T-cell (primary cell): ENCODE measurements at regions not wholly inside any gene's neighbourhood (a gene's known extent, or its start where the extent isn't known, plus 50 kb on each side); places are given as distances from the start of the nearest gene placed in this dataset.

Source experiments
- ATAC-seq, 4 experiments: fragments of 200-7000 bp in 3 of 4; fragments of 150-1000 bp in 1 of 4; cut with Tn5 transposase; replicated peaks in 1 of 4; 1 replicate in 3 of 4; 2 replicates in 1 of 4; pipeline ENCODE4 v1.10.0; 2021; ENCODE audit warnings: moderate library complexity in 3 of 4, mild to moderate bottlenecking in 2 of 4, moderate number of reproducible peaks in 1 of 4
- CTCF ChIA-PET, 2 donors: fragments of 300-600 bp; sonication (Branson Sonifier 250); formaldehyde crosslinking; loops; one replicate each; lab custom pipeline; 2022; ENCODE audit warnings: antibody characterized with exemption in 2 of 2; lab: Charles Lee
- POLR2A ChIA-PET, 2 donors: fragments of 300-600 bp; sonication (Branson Sonifier 250); formaldehyde crosslinking; loops; one replicate each; lab custom pipeline; 2022; ENCODE audit warnings: antibody characterized with exemption in 2 of 2; lab: Charles Lee
- DNase-seq, 35 experiments: peaks; one replicate each; pipeline versions ENCODE4 v3.0.0 to v3.0.0-alpha.2; 2013 to 2023
- H3K27ac ChIP-seq: one replicate; pipeline ENCODE4 v1.5.1; 2013; ENCODE audit warnings: low read length
- H3K27me3 ChIP-seq, 2 experiments: replicated peaks in 1 of 2; 1 replicate in 1 of 2; 2 replicates in 1 of 2; pipeline versions ENCODE4 v1.6.1 to v1.7.0; 2013; ENCODE audit warnings: low read length in 1 of 2, mixed read lengths in 1 of 2; ENCODE audit not compliant: control insufficient read depth in 2 of 2, insufficient read depth in 2 of 2; ENCODE audit errors: extremely low read depth in 1 of 2
- H3K36me3 ChIP-seq, 2 donors: 1 replicate in 1 of 2; 2 replicates in 1 of 2; pipeline versions ENCODE4 v1.6.1 to v1.7.0; 2013; ENCODE audit warnings: low read length in 1 of 2; ENCODE audit not compliant: control insufficient read depth in 2 of 2, insufficient read depth in 1 of 2; ENCODE audit errors: extremely low read depth in 1 of 2
- H3K4me1 ChIP-seq, 2 experiments: 1 replicate in 1 of 2; 2 replicates in 1 of 2; pipeline versions ENCODE4 v1.6.1 to v1.7.0; 2013; ENCODE audit warnings: low read length in 2 of 2, mixed read lengths in 1 of 2; ENCODE audit not compliant: insufficient read depth in 2 of 2, control insufficient read depth in 1 of 2; ENCODE audit errors: extremely low read depth in 1 of 2
- H3K4me3 ChIP-seq, 2 donors: 1 replicate in 1 of 2; 2 replicates in 1 of 2; pipeline versions ENCODE4 v1.5.1 to v1.7.0; 2013; ENCODE audit warnings: mild to moderate bottlenecking in 2 of 2, low read length in 1 of 2, moderate library complexity in 1 of 2; ENCODE audit not compliant: control insufficient read depth in 1 of 2; ENCODE audit errors: extremely low read depth in 1 of 2
- H3K9me3 ChIP-seq: 2 replicates; pipeline ENCODE4 v1.7.0; 2013
- H3K27ac Mint-ChIP-seq, 2 donors: one replicate each; pipeline ENCODE4 v1.8.0; 2020 to 2021; ENCODE audit warnings: mild to moderate bottlenecking in 2 of 2, mixed read lengths in 2 of 2
- H3K27me3 Mint-ChIP-seq, 2 donors: one replicate each; pipeline ENCODE4 v1.8.0; 2021 to 2022; ENCODE audit warnings: mixed read lengths in 2 of 2
- H3K36me3 Mint-ChIP-seq: one replicate; pipeline ENCODE4 v1.8.0; 2021; ENCODE audit warnings: mixed read lengths
- H3K4me1 Mint-ChIP-seq, 3 donors: one replicate each; pipeline ENCODE4 v1.8.0; 2020 to 2022; ENCODE audit warnings: mixed read lengths in 3 of 3, mild to moderate bottlenecking in 1 of 3
- H3K4me3 Mint-ChIP-seq, 3 donors: one replicate each; pipeline ENCODE4 v1.8.0; 2020 to 2022; ENCODE audit warnings: mild to moderate bottlenecking in 3 of 3, mixed read lengths in 3 of 3, moderate library complexity in 3 of 3
- H3K9me3 Mint-ChIP-seq, 3 donors: one replicate each; pipeline ENCODE4 v1.8.0; 2020 to 2022; ENCODE audit warnings: mixed read lengths in 3 of 3
- WGBS: methylation state at CpG from one replicate; pipeline ENCODE4 v1.1.5; 2013; ENCODE audit warnings: missing lambda C conversion rate; ENCODE audit not compliant: insufficient coverage; 5-methylcytosine and 5-hydroxymethylcytosine counted together

- no peak overlapping the region for H3K4me3 ChIP-seq
- Mint-ChIP-seq H3K27me3 (peaks cover 1 to 6% of the 10 kb centered on the region in 2 donors), H3K4me1 (peaks cover 1 to 6% (median 2%) of the 10 kb centered on the region in 3 donors), H3K27ac (no peak overlapping the region), H3K36me3 (no peaks in the 10 kb centered on the region), H3K9me3 (peaks cover 0 to 4% (median 0%) of the 10 kb centered on the region in 3 donors), H3K4me3 (no peak overlapping the region)
- no peak for ATAC-seq
- CTCF ChIA-PET, result no interaction called here
- no peaks in the 10 kb centered on the region for H3K27me3 ChIP-seq
- 93% methylated on average over 6 of the region's 9 CpGs for WGBS
- no peak overlapping the region for H3K27ac ChIP-seq
- no peaks in the 10 kb centered on the region for H3K4me1 ChIP-seq
- H3K36me3 ChIP-seq, result no peaks in the 10 kb centered on the region
- POLR2A ChIA-PET, result no interaction called here
- no peak for DNase-seq
- H3K9me3 ChIP-seq, result no peaks in the 10 kb centered on the region
These were observed 123.9 kb upstream of the ZFHX3 start for GRCh38 chr16:73171901-73172240.

GRCh38 chr16:73171380-73171779, 123.5 kb upstream of the ZFHX3 start:
- no peaks in the 10 kb centered on the region for H3K27me3 ChIP-seq
- no peak overlapping the region for H3K4me3 ChIP-seq
- no peaks in the 10 kb centered on the region for H3K4me1 ChIP-seq
- no peak for DNase-seq
- H3K27ac Mint-ChIP-seq, result no peak overlapping the region
- ChIA-PET POLR2A (no interaction called here), CTCF (no interaction called here)
- H3K4me1 Mint-ChIP-seq, result peaks cover 6 to 11% (median 7%) of the 10 kb centered on the region in 3 donors
- no peak overlapping the region for H3K4me3 Mint-ChIP-seq
- no peaks in the 10 kb centered on the region for H3K36me3 Mint-ChIP-seq
- no peaks in the 10 kb centered on the region for H3K9me3 ChIP-seq
- 93% methylated on average over 3 of the region's 9 CpGs for WGBS
- peaks cover 0 to under 1% (median 0%) of the 10 kb centered on the region in 3 donors for H3K9me3 Mint-ChIP-seq
- no peaks in the 10 kb centered on the region for H3K36me3 ChIP-seq
- H3K27ac ChIP-seq, result no peak overlapping the region
- H3K27me3 Mint-ChIP-seq, result peaks cover 1 to 6% of the 10 kb centered on the region in 2 donors
- no peak for ATAC-seq

GRCh38 chr16:73170612-73171038, 122.7 kb upstream of the ZFHX3 start:
- Mint-ChIP-seq H3K4me1 (peaks cover 11 to 15% (median 13%) of the 10 kb centered on the region in 3 donors), H3K27ac (no peak overlapping the region), H3K36me3 (no peaks in the 10 kb centered on the region), H3K27me3 (peaks cover 1 to 6% of the 10 kb centered on the region in 2 donors), H3K9me3 (no peaks in the 10 kb centered on the region), H3K4me3 (no peak overlapping the region)
- Histone ChIP-seq H3K4me3 (no peak overlapping the region), H3K4me1 (no peaks in the 10 kb centered on the region), H3K9me3 (no peaks in the 10 kb centered on the region), H3K36me3 (no peaks in the 10 kb centered on the region), H3K27ac (no peak overlapping the region), H3K27me3 (no peaks in the 10 kb centered on the region)
- DNase-seq, result no peak
- 87% methylated on average over 9 of the region's 10 CpGs for WGBS
- ChIA-PET CTCF (interaction anchor here in 1 of 2 donors (0.6 kb wide), 1 partner anchor 23 kb away, joined by 7 read pairs; no protein-coding TSS in a partner anchor), POLR2A (interaction anchor here in 1 of 2 donors (0.6 kb wide), 1 partner anchor 117 kb away, joined by 7 read pairs; no protein-coding TSS in a partner anchor)
- ATAC-seq, result no peak

- no peaks in the 10 kb centered on the region for H3K9me3 Mint-ChIP-seq
- Histone ChIP-seq H3K27ac (no peak overlapping the region), H3K4me1 (no peaks in the 10 kb centered on the region), H3K9me3 (no peaks in the 10 kb centered on the region), H3K36me3 (no peaks in the 10 kb centered on the region), H3K4me3 (no peak overlapping the region), H3K27me3 (no peaks in the 10 kb centered on the region)
- ChIA-PET CTCF (no interaction called here), POLR2A (interaction anchor here in 1 of 2 donors (0.5 kb wide), 1 partner anchor 70 kb away, joined by 4 read pairs; no protein-coding TSS in a partner anchor)
- H3K27me3 Mint-ChIP-seq, result peaks cover 1 to 6% of the 10 kb centered on the region in 2 donors
- no peaks in the 10 kb centered on the region for H3K36me3 Mint-ChIP-seq
- no CpG with 5 or more reads among the region's 3 CpGs for WGBS
- no peak for ATAC-seq
- no peak overlapping the region for H3K27ac Mint-ChIP-seq
- DNase-seq, result no peak
- H3K4me3 Mint-ChIP-seq, result peak overlapping the region in 1 of 3 donors; percentile 35
- H3K4me1 Mint-ChIP-seq, result peaks cover 11 to 15% (median 13%) of the 10 kb centered on the region in 3 donors
These were observed 119.1 kb upstream of the ZFHX3 start for GRCh38 chr16:73166947-73167550.

GRCh38 chr16:73166441-73166851, 118.5 kb upstream of the ZFHX3 start:
- H3K27me3 Mint-ChIP-seq, result peaks cover 1 to 6% of the 10 kb centered on the region in 2 donors
- WGBS, result 17% methylated on average over 2 of the region's 5 CpGs
- DNase-seq (no peak), ATAC-seq (no peak)
- CTCF ChIA-PET, result interaction anchor here in 1 of 2 donors (0.7 kb wide), 1 partner anchor 11 kb away, joined by 3 read pairs; no protein-coding TSS in a partner anchor
- no peak overlapping the region for H3K27ac Mint-ChIP-seq
- H3K27ac ChIP-seq, result no peak overlapping the region
- no peaks in the 10 kb centered on the region for H3K9me3 Mint-ChIP-seq
- no peaks in the 10 kb centered on the region for H3K36me3 Mint-ChIP-seq
- POLR2A ChIA-PET, result no interaction called here
- H3K9me3 ChIP-seq, result no peaks in the 10 kb centered on the region
- peak overlapping the region in 1 of 3 donors; percentile 35 for H3K4me3 Mint-ChIP-seq
- peaks cover 11 to 15% (median 13%) of the 10 kb centered on the region in 3 donors for H3K4me1 Mint-ChIP-seq
- H3K4me3 ChIP-seq, result no peak overlapping the region
- H3K4me1 ChIP-seq, result no peaks in the 10 kb centered on the region
- H3K27me3 ChIP-seq, result no peaks in the 10 kb centered on the region
- no peaks in the 10 kb centered on the region for H3K36me3 ChIP-seq

- ChIA-PET CTCF (no interaction called here), POLR2A (no interaction called here)
- no peaks in the 10 kb centered on the region for H3K36me3 Mint-ChIP-seq
- H3K9me3 Mint-ChIP-seq, result no peaks in the 10 kb centered on the region
- H3K36me3 ChIP-seq, result no peaks in the 10 kb centered on the region
- ATAC-seq (no peak), DNase-seq (no peak)
- no peak overlapping the region for H3K4me3 Mint-ChIP-seq
- H3K4me3 ChIP-seq, result no peak overlapping the region
- H3K4me1 ChIP-seq, result no peaks in the 10 kb centered on the region
- H3K27ac ChIP-seq, result no peak overlapping the region
- no peaks in the 10 kb centered on the region for H3K27me3 ChIP-seq
- H3K27ac Mint-ChIP-seq, result no peak overlapping the region
- H3K27me3 Mint-ChIP-seq, result no peaks in the 10 kb centered on the region
- peaks cover 11 to 15% (median 13%) of the 10 kb centered on the region in 3 donors for H3K4me1 Mint-ChIP-seq
- 75% methylated on average over 3 of the region's 5 CpGs for WGBS
- no peaks in the 10 kb centered on the region for H3K9me3 ChIP-seq
These were observed 115.4 kb upstream of the ZFHX3 start for GRCh38 chr16:73163238-73163815.
